C4-2B (cell line): ENCODE measurements at regions not wholly inside any gene's neighbourhood (a gene's known extent, or its start where the extent isn't known, plus 50 kb on each side); places are given as distances from the start of the nearest gene placed in this dataset.

Source experiments
- H3K27ac ChIP-seq: fragments of 450-650 bp; 2 replicates; pipeline ENCODE4 v1.5.1; 2017
- CTCF ChIP-seq: fragments of 450-650 bp; conservative IDR thresholded peaks from 2 replicates; pipeline ENCODE4 v1.5.1; 2017; ENCODE audit warnings: mild to moderate bottlenecking
- ZFX ChIP-seq: fragments of 450-650 bp; IDR thresholded peaks from 2 replicates; pipeline ENCODE4 v1.6.1; 2017

GRCh38 chr11:97943493-97943892 lies 1077.3 kb upstream of the CNTN5 start:
- H3K27ac ChIP-seq, result no peak overlapping the region
- TF ChIP-seq ZFX (no peak), CTCF (no peak)

GRCh38 chr11:97948793-97949192 lies 1072.0 kb upstream of the CNTN5 start:
- TF ChIP-seq CTCF (no peak), ZFX (no peak)
- H3K27ac ChIP-seq, result no peak overlapping the region

- TF ChIP-seq CTCF (no peak), ZFX (no peak)
- no peak overlapping the region for H3K27ac ChIP-seq
Observed at GRCh38 chr11:97955595-97955994, 1065.2 kb upstream of the CNTN5 start.

GRCh38 chr11:97956904-97957303 lies 1063.8 kb upstream of the CNTN5 start:
- TF ChIP-seq CTCF (no peak), ZFX (no peak)
- no peak overlapping the region for H3K27ac ChIP-seq

- no peak overlapping the region for H3K27ac ChIP-seq
- TF ChIP-seq ZFX (no peak), CTCF (no peak)
Observed at GRCh38 chr11:97961431-97961830, 1059.3 kb upstream of the CNTN5 start.

GRCh38 chr11:97962758-97963157 lies 1058.0 kb upstream of the CNTN5 start:
- H3K27ac ChIP-seq, result no peak overlapping the region
- TF ChIP-seq ZFX, result no peak

- no peak overlapping the region for H3K27ac ChIP-seq
- TF ChIP-seq ZFX, result no peak
- no peak for TF ChIP-seq CTCF
Observed at GRCh38 chr11:97963528-97964331, 1057.0 kb upstream of the CNTN5 start.

GRCh38 chr11:97964332-97965004 lies 1056.3 kb upstream of the CNTN5 start:
- no peak for TF ChIP-seq CTCF
- no peak for TF ChIP-seq ZFX
- no peak overlapping the region for H3K27ac ChIP-seq
